GM21529 (cell line): ENCODE measurements at regions not wholly inside any gene's neighbourhood (a gene's known extent, or its start where the extent isn't known, plus 50 kb on each side); places are given as distances from the start of the nearest gene placed in this dataset.

Experiments
- ATAC-seq: cut with Tn5 transposase; IDR thresholded peaks from one replicate; pipeline ENCODE4 v1.9.1; 2021; ENCODE audit not compliant: unreplicated experiment

GRCh38 chr9:134214386-134214765, 50.0 kb upstream of the RNU6ATAC start:
- ATAC-seq: no peak

- no peak for ATAC-seq
Measured at GRCh38 chr9:134214766-134215419, 50.5 kb upstream of the RNU6ATAC start.

GRCh38 chr9:134215420-134215698, 51.0 kb upstream of the RNU6ATAC start:
- no peak for ATAC-seq

GRCh38 chr9:134215699-134216448, 51.5 kb upstream of the RNU6ATAC start:
- no peak for ATAC-seq

DNA sequence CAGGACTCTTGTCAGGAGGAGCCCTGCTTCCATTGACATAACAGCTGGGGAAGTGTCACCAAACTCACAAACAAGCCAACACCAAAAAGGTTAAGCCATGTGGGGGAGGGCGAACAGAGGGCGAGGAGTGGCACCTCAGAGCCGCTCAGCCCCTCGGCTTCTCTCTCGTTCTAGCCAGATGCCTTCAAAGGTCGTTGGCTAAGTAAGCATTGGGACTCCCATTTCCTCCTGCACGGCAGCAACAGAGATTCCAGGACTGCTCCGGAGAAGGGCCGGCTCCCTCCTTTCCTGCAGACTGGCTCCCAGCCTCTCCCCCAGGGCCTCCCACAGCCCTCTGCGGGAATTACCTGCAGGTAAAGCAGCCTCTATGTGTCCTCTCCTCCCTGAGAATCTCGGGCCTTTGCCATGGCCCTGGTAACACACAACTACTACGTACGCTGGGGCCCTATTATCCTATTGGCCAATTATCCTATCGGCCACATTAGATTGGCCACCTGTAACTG, 52.1 kb upstream of the RNU6ATAC start:
- ATAC-seq: no peak

GRCh38 chr9:134216961-134217360, 52.6 kb upstream of the RNU6ATAC start:
- no peak for ATAC-seq

DNA sequence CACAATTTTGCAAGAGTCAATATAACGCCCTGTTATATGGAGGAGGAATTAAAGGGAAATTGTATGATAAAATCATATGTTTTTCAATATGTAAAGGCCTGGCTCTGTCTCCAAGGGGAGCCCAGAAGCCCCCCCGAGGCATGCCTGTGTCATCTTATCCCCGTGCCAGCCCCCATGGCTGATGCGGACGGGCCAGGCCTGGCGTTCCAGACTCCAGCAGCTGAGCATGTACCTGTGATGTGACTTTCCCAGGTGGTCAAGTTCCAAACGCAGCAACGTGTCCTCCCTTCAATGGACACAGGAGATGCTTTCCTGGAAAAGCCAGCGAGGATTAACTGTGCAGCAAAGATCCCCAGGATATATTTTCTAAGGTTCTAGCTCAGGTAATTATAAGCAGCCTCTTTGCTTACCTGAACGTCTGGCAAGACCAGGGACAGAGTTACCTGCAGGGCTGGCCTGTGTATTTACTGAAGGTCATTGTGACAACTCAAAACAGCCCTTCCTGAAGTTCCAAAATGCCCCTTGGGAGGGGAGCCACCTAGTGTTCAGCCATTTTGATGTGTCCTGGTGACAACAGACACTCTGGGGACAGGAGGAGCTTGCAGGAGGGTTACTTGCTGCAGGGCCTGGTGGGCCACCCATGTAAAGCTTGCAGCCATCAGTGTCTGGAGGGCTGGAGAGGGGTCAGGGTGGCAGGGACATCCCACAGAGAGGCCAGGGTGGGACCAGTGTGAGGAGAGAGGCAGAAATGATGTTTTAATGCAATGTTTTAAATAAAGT, 53.3 kb upstream of the RNU6ATAC start:
- no peak for ATAC-seq

DNA sequence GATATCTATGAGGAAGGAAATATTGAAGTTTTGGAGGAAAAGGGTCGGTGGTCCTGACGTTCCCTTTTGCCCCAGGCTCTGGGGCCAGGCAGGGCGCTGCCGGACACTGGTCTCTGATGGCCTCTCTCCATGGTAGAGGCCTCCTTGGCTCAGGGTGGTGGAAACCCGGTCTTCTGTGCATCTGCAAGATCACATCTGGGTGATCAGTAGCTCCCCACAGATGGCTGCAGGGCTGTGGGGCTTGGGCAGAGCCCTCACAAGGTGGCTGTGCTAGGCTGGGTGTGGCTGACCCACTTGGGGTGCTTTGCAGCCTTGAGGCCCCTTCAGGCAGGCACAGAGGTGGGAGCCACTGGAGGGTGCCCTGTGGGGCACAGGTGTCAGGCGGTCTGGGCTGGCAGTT, 53.9 kb upstream of the RNU6ATAC start:
- no peak for ATAC-seq

GRCh38 chr9:134219646-134220060, 55.3 kb upstream of the RNU6ATAC start:
- ATAC-seq: no peak

DNA sequence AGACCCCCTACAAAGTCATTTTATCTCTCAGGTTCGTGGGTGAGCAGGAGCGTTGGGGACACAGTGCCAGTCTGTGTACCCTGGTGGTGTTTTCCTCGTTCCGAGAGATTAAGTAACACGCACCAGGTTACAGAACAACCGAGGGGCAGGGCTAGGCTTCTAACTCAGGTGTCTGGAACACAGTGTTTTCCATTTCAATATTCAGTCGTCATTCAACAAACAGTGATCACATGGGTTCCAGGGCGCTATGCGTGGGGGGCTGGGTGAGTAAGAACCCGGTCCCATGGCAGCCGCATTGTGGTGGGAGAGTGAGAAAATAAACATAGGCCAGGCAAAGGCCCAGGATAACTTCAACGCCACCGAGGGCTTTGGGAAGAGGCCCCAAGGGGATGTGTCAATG, 55.9 kb upstream of the RNU6ATAC start:
- no peak for ATAC-seq

DNA sequence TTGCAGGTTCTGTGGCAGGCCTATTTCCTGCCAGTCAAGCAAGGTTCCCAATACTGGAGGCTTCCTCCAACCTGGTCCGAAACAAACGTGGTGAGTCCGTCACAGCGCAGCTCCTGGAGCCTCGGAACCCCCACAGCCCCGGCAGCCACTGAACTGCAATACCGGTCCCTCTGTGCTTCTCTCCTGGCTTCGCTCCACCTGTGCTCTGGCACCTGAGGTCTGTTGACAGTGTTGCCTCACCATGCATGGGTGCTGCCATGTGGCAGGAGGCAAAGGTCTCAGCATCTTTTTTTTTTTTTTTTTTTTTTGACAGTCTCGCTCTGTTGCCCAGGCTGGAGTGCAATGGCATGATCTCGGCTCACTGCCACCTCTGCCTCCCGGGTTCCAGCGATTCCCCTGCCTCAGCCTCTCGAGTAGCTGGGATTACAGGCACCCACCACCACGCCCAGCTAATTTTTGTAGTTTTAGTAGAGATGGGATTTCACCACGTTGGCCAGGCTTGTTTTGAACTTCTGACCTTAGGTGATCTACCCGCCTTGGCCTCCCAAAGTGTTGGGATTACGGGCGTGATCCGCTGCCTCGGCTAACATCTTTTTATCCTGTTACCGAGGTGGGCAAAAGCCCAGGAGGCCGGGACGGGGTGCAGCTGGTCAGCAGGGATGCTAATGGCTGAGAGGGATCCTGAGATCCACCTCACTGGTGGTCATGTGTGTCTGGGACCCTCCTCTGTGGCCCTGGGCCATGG, 57.1 kb upstream of the RNU6ATAC start:
- no peak for ATAC-seq

DNA sequence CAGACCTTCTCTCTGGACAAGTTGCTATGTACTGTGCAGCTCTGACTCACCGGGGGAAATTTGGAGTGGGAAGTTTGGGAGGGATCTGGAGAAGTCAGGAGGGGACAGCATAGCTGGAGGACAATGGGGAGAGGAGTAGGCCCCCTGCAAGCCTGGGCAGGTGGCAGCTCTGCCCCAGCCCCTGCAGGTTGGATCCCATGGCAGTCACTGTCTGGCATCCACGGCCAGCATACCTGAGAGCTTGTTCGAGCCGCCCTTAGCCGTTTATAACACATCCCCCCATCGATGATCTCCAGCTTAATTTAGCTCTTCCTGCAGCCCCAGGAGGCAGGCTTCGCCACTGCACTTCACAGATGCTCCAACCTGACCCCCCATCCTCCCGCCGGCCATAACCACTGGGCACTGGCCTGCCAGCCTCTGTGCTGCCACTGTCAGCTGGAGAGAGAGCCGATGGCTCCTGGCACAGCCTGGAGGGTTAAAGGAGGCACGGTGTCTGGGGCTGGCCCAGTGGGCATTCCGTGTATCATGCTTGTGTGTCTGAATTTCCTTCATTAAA, 57.7 kb upstream of the RNU6ATAC start:
- no peak for ATAC-seq

GRCh38 chr9:134223091-134223490, 58.7 kb upstream of the RNU6ATAC start:
- ATAC-seq: no peak

- ATAC-seq: no peak
Measured at GRCh38 chr9:134223591-134224122, 59.3 kb upstream of the RNU6ATAC start.

DNA sequence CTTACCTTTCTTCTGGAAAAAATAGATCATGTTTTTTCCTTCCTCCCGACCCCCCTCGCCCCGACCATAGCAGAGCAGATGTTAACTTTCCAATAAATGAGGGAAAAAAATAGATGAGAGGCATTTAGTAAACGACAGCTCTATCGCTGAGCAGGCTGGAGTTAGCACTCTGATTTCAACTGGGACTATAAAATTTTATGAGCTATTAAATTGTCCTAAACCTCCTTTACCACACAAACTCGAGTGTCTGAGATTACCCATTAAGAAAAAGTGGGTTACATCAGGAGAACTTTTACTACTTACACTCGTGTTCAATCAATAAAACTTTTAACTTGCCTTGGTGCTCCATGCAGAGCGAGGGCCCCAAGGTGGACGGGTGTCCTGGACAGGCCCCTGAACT, 59.8 kb upstream of the RNU6ATAC start:
- ATAC-seq: no peak

- ATAC-seq: no peak
Measured at GRCh38 chr9:134224567-134225093, 60.3 kb upstream of the RNU6ATAC start.

GRCh38 chr9:134225186-134225585, 60.8 kb upstream of the RNU6ATAC start:
- ATAC-seq: no peak

DNA sequence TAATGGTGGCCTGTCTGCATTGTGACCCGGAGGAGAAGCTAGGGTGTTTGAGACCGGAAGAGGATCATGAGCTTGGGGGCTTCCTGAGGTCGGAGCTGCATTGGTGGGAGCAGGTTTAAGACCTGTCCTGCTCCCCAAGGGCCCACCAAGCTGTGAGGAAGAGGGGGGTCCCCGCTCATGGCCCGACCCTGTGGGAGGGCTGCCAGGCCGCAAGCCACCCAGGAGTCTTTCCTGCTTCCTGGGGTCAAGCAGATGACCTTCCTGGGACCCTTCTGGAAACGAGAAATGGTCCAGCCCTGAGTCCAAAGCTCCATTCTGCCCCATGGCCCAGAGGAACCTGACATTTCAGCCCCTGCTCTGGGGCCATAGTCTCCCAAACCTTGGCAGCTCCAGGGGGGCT, 61.5 kb upstream of the RNU6ATAC start:
- no peak for ATAC-seq

DNA sequence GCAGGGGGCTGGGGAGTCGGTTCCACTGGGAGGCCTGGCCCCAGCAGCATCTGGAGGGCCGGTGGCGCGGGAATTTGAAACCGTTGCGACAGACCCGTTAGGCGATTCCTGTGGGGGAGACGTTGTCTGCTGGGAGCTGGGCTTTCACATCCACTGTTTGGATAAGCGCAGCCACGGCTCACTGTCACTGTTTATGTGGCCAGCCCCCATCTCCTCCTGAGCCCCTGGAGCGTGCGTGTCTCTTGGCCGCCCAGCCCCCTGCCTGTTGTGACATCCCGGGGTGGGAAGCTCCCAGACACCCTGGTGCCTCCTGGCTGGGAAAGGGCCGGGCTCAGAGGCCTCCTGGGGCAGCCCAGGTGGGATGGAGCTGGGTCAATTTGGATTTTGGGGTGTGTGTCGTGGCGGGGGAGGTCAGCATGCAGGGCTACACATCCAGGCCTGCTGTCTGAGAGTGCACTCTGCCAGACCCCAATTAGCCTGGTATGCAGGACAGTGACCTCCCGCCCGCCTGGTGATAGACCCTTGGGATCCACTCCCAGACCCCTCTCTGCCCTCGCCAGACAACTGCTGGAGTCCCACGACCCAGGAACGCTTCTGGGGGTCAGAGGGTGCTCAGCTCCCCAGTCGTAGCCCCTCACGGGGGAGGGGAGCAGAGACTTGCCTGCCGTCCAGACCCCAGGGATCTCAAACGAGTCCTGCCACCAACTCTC, 62.0 kb upstream of the RNU6ATAC start:
- no peak for ATAC-seq
